HG03457 (cell line): ENCODE measurements at regions not wholly inside any gene's neighbourhood (a gene's known extent, or its start where the extent isn't known, plus 50 kb on each side); places are given as distances from the start of the nearest gene placed in this dataset.
A peak's percentile ranks its signal among the peaks of the same experiment; 100 is the strongest.
"Not testable (repeated sequence)": the region's sequence is repeated elsewhere in the genome, so short reads cannot be mapped to it uniquely, and the experiment has no call there.

Source experiments
- ATAC-seq: cut with Tn5 transposase; IDR thresholded peaks from one replicate; pipeline ENCODE4 v1.9.1; 2021; ENCODE audit warnings: moderate number of reproducible peaks; ENCODE audit not compliant: unreplicated experiment

DNA sequence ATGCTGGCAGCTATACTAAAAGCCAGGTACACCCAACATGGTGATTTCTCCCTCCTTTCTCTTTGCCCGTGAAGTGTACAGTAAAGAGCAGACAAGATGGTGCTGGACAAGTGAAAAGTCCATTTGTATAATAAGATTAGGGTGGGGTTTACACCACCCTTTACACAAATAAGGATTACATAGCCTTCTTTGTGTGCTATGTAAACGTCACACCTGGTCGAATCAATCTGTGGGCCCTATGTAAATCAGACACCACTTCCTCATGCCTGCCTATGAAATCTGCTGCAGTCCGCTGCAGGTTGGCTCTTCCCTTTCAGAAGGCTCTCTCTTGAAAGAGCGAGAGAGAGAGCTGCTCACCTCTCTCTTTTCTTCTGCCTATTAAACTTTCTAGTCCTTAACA, 1054.3 kb upstream of the SLC39A10 start:
- ATAC-seq: no peak

DNA sequence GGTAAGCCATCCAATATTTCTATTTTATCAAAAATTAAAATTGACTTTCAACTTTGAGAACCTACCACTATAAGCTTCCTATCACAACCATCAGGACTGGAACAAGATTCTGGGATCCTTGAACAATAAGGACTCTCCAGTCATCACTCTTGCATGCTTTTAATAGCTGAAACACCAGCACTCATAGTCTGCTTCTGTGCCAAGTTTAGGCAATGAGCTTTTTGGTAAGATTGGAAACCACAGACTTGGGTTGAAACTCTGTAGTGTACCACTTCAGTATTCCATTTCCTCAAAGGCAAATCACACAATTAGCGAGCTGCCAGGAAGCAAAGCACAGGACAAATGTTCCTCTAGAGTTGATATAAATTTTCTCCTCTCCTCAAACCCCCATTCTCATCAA, 1065.8 kb upstream of the SLC39A10 start:
- ATAC-seq: no peak

DNA sequence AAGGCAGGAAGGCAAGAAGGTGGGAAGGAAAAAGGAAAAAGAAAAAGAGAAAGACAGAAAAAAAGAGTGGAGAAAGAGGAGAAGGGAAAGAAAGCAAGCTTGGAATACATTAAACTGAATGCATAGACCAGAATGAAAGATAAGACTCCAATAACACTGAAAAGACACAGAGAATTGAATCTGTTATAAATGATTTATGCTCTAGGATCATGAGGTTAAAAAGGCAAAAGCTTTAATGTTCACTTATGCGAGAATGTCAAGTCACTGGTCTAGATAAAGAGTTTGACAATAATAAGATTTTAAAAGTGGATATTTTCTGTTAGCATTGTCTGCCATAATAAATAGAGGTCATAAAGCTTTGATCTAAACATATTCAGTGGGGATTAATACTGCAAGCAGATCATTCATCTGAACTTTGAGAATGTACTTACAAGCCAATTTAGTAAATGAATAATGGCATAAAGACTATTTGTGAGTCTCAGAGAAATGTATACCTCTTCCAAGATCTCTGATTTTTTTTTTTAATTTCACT, 1069.2 kb upstream of the SLC39A10 start:
- ATAC-seq: no peak

DNA sequence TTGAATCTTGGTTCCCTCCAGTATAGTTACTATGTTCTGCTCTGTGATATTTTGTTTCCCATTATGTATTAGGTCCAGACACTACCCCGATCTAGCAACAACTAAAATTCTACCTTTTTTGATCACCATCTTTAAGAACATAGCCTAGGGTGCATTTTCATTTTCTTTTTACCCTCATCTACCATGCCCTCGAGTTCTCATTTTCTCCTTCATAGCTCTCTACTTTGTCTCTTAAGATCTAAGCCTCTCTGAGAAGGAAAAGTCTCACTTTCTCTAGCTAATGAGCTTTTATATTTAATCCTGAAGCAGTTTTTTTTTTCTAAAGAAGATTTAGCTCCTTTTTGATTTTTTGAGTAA, 1089.4 kb upstream of the SLC39A10 start:
- peak; percentile 48 for ATAC-seq

DNA sequence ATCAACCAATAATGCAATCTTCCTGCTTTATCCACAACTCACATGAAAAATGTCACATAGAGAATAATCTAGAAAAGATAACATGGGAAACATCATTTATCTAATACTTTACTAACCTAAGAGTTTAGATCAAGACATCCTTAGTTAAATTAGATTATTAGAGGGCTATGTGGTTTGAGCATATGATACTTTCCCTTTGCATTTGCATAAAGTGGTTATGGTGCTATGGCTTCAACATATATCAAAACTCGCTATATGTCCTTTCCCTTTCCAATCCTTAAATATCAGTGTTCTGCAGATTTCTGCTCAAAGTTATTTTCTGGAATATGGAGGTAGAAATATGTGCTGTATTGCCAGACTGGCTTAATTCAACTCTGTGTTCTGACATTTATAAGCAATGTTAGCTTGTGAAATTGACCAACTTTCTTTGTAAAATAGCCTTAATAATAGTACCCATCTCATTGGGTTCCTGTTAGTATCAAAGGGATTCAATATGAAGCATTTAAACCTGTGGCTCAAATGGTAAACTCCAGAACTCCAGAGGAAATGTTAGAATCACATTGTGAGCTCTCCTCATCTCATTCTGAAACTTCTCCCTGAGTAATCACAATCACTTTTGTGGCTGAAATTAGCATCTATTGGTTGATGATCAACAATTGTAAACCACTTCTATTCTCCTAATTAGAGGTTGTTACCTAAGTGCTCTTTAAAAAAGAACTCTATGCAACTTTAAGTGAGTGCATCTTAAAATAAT, 1089.9 kb upstream of the SLC39A10 start:
- peak; percentile 95 for ATAC-seq

DNA sequence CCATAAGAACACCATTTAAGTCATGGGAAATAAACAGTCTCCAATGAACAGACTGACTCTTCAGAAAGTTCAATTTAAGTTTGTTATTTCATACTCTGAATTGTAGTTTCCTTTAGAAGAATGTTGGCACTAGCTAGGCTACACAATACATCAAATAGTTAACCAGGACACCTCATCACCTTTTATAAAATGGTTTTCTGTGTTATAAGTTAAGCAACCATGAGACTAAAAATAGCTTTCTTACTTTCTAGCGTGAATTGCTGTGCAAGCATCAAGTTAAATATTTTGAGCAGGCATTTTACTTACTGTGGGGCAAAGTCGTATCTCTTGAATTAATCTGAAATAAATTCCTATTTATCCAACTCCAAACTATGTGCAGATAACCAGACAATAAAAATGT, 1092.6 kb upstream of the SLC39A10 start:
- ATAC-seq: no peak

DNA sequence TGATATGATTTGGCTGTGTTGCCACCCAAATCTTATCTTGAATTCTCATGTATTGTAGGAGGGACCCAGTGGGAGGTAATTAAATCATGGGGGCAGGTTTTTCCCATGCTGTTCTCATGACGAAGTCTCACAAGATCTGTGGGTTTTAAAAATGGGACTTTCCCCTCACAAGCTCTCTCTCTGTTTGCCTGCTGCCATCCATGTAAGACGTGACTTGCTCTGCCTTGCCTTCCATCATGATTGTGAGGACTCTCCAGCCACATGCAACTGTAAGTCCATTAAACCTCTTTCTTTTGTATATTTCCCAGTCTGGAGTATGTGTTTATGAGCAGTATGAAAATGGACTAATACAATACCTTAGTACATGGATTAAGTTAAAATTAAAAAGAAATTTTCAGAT, 1094.7 kb upstream of the SLC39A10 start:
- ATAC-seq: no peak

DNA sequence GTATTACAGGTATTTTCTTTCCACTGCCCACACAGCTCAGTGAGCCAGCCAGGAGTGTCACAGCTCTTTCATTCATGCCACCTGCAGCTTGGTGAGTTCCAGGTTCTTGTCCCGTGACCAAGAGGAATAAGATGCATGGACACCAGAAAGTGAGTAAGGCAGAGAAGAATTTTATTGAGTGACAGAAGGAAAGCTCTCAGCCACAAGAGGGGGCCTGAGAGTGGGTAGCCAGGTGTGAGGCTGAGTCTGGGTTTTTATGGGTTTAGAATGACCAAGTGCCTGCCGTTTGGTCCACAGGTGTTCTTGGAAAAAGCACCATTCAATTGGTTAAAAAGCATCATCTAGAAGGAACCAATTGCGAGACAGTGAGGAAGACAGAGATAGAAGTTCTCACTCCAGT, 1097.1 kb upstream of the SLC39A10 start:
- ATAC-seq: no peak

DNA sequence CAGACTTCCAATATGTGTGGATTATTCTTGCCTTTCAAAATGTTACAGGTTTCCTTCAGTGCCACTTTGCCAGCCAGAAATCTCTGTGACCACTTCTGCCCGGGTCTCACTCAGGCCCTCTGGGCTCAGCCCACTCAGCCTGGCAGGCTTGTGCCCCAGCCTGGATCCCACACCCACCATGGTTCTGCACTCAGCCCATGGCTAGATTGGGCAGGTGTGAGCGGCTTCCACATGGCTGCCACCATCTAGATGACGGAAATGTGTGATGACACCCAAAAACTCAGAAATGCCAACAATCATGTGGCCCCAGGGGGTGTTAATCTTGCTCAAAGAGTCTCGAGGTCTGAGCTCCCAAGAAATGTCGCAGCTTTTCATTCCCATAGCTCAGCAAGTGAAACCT, 1097.5 kb upstream of the SLC39A10 start:
- no peak for ATAC-seq

DNA sequence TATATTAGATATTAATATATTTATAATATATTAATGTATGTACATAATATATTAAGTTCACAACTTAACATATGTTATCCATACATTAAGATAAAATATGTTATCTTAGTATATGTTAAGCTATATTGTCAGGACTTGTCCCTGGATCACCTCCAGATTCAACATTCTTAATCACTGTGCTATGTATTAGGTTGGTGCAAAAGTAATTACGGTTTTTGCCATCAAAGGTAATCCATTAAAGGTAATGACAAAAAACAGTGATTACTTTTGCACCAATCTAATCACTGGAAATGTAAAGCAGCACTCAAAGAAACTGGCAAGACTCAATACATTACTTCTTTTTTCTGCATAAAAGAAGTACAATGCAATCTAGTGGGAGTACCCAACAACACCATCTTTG, 1099.0 kb upstream of the SLC39A10 start:
- ATAC-seq: no peak

DNA sequence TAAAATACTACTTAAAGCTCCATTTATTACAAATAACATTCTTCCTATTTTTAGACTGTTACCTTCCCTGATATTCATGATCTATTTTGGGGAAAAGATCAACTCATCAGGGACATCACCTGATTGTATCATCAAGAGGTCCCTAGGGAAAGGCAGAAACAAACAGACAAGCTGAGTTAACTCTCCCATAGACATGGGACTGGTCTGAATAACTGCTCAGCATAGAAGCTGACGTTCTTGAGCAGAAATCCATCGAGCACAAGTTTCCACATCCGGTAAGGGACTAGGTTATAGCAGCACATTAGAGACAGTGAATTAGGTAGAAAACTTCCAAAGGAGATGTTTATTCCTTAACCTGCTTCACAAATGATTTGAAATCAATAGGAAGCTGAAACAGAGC, 1100.4 kb upstream of the SLC39A10 start:
- no peak for ATAC-seq

DNA sequence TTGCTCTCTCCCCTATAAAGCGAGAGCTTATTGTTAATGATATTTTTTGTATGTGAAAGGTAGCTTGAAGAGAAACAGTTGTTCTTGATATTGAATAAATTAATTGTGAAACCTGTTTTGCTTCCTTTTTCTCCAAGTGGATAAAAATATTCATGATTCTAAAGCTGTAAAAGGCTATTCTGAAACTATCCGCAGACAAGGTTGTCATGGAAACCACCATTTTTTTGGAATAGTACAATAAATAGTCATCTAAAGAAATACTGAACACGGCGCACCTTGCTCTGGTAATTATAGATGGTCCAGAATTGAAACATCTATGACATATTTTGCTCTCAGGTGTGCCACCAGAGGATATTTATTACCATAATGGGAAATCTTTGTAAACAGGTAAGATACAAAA, 1103.0 kb upstream of the SLC39A10 start:
- ATAC-seq: no peak

DNA sequence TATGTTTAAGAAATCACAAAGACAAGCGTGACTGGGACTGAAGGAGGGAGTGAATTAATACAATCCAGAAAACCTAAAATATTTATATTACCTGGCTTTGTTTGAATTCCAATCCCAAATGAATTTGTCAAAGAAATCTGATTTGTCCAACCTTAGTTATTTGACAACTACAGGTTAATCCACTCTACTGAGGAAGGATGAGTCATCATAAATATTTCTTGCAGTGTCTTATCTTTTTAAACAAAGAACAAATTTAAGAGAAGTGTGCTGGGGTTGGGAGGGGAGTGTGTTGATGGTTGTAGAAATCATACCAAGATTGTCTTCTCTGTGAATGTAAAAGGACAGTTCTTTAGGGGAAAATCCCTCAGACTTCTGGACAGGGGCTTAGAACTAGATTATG, 1106.3 kb upstream of the SLC39A10 start:
- no peak for ATAC-seq

DNA sequence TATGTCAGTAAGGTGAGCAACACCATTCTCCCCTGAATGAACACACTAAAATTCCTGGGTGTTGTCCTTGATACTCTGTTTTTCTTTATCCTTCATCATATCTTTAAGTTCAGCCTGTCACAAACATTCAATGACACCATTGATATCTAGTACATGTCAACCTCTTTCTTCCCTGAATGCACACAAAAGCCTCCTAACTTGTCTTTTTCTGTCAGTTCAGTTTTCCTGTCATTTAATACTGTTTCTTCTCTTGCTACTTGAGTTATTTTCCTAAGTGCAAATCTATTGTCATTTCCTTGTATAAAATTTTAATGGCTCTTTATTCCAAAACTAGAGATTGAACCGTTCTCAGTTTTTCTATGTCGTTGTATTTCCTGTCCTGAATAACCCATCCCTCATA, 1107.6 kb upstream of the SLC39A10 start:
- no peak for ATAC-seq

DNA sequence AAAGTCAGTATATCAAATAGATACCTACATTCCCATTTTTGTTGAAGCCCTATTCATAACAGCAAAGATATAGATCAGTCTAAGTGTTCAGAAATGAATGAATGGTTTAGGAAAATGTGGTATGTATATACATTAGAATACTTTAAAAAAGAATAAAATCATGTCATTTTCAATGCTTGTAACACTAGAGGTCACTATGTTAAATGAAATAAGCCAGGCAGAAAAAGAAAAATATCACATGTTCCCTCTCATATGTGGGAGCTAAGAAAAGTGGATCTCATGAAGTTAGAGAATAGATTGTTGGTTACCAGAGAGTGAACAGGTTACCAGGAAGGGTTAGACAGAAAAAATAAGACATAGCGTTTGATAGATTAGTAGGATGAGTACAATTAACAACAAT, 1111.0 kb upstream of the SLC39A10 start:
- ATAC-seq: no peak

DNA sequence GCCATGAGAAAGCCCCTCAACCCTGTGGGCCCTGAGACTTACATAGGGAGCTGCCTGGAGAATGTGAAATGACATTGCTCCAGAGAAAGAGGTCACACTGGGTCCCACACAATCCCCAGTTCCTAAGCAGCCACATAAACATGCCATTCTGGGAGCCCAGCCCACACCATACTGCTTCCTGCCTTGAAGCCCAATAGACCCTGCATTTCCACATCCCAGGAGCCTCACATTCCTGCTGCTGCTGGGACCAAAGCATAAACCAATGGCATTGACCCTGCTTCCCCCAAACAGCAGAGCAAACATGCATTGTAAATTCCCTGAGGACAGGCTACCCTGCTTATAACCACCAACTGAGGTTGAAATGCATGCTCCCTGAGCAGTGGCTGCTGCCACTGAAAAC, 1117.6 kb upstream of the SLC39A10 start:
- no peak for ATAC-seq

DNA sequence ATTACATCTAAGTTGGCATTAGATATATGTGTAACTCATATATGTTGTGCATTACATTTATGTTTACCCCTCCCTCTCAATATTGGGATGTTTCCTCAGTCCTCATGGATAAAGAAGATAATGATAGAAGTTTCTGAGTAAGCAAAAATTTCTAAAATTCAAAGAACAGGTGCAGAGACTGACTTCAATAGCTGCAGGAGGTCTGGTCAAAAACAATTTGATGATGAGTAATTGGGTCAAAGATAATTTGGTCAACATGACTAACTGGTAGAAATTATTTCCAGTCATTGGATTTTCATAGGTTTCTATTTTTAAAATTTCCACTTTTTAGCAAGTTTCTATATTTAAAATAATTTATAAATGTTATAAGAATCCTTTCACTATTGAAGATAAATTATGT, 1130.9 kb upstream of the SLC39A10 start:
- no peak for ATAC-seq

DNA sequence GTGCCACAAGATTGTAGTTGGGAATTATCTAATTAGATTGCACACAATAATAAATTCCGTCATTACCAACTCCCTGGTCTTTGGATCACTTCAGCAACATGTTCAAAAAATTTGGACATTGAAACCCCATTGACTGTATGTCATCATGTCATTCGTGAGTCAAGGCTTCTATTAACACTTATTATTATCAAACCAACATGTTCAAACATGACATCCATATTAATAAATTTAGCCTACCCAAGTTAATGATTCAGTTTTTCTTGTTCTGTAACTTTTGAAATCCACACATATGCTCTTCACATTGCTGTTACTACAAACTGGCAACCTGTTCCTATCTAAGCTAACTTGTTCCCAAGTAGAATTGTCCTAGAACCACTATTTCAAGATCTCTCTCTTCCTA, 1142.7 kb upstream of the SLC39A10 start:
- ATAC-seq: no peak

DNA sequence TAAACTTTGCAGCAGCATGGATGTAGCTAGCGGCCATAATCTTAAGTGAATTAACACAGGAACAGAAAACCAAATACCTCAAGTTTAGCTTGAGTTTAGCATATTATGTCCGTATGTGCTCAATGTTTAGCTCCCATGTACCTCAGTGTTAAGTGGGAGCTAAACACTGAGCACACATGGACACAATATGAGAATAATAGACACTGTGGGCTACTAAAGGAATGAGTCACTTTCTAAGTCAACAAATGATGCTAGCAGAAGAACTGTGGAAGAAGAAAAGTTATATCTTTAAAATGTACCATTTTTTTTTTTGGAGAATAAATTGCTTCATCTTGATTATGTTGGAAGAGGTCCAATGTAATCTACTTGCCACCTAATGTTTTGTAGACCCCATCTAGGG, 1146.0 kb upstream of the SLC39A10 start:
- ATAC-seq: not testable (repeated sequence)

DNA sequence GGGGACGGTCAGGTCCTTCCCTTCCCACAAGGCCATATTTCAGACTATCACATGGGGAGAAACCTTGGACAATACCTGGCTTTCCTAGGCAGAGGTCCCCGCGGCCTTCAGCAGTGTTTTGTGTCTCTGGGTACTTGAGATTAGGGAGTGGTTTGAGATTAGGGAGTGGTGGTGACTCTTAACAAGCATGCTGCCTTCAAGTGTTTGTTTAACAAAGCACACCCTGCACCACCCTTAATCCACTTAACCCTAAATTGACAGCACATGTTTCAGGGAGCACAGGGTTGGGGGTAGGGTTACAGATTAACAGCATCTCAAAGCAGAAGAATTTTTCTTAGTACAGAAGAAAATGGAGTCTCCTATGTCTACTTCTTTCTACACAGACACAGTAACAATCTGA, 1152.2 kb upstream of the SLC39A10 start:
- ATAC-seq: not testable (repeated sequence)

DNA sequence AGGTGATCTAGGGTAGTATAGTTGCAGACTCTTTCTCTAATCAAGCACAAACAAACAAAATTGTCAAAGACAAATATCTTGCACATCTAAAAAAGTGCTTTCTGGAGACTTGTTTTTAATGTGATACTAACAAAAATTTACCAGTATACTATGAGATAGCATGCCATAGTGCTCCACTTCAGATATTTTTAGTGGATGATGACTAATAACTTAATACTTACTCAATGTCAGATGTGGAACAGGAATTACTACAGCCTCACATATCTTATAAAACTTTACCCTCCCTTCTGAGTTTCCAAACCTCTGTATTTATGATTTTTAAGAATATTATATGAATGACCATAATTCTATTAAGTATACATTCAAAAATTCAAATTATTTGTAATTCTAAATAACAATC, 1162.0 kb upstream of the SLC39A10 start:
- ATAC-seq: no peak

DNA sequence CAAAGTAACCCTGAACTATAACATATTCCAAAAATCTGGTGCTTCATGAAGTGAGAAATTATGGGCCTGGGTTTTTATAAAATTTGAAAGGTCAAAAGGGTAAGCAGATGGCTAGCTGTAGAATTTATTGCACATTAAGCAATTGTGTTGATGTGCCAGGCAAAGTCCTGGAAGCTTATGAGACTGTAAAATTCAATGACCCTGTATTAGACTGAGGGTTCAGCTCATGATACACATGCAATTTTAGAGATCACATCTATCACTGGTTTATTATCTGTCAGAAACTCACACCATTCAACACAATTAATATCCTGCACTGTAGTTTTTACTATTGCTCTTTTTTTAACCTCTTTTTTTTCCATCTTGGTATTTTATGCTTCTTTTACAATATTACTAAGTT, 1162.6 kb upstream of the SLC39A10 start:
- no peak for ATAC-seq

DNA sequence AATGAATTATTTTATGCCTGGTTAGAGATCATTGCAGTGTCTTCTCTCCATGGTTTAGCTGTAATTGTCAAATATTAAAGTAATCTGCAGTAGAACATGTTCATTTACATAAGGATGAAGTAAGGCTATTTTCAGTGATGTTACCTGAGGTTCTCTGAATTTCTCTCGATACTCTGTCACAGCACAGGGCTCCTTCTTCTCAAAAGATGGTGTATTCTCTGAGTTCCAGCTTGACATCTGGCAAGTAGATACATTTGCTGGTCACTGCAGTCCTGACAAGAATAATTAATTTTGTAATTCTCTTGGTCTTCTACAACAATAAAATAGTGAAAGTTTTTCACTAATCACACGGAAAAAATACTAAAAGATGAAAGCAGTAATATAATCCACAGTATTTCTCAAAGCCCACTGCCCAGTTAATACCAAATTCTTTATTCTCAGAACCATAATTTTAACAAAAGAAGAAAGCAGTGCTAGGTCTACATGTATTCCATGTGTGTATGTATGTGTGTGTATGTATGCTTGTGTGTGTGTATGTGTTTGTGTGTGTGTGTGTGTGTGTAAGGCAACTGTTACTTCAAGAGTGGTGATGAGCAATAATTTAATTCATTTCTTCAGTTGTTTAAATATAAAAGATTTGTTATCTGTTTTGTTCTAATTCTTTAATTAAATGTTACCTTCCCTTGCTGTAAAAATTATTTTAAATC, 1165.5 kb upstream of the SLC39A10 start:
- ATAC-seq: no peak
